ENCODE measurements at regions not wholly inside any gene's neighbourhood (a gene's known extent, or its start where the extent isn't known, plus 50 kb on each side); places are given as distances from the start of the nearest gene placed in this dataset.

- TF ChIP-seq REST (IDR thresholded peaks at IDR 0.05; ENCODE audit: insufficient read depth in 1 of 2, low read depth in 2 of 2, low read length in 2 of 2) (peak in 1 of 2 experiments; percentile 50; a peak in 1 of 4 replicates), SIN3A (IDR thresholded peaks at IDR 0.05; ENCODE audit: borderline replicate concordance, insufficient read depth, low read length) (no peak)
Observed at GRCh38 chr17:55642741-55643140, 79.9 kb downstream of the TMEM100 start.

GRCh38 chr17:55641676-55642081 lies 81.0 kb downstream of the TMEM100 start:
- TF ChIP-seq SIN3A (IDR thresholded peaks at IDR 0.05; ENCODE audit: borderline replicate concordance, insufficient read depth, low read length) (no peak), REST (IDR thresholded peaks at IDR 0.05; ENCODE audit: insufficient read depth in 1 of 2, low read depth in 2 of 2, low read length in 2 of 2) (no peak)

- TF ChIP-seq TAF1 (IDR thresholded peaks at IDR 0.05; ENCODE audit: borderline replicate concordance, insufficient read depth, low read length) (no peak), REST (IDR thresholded peaks at IDR 0.05; ENCODE audit: insufficient read depth in 1 of 2, low read depth in 2 of 2, low read length in 2 of 2) (no peak), FOXP2 (optimal IDR thresholded peaks at IDR 0.05; ENCODE audit: borderline replicate concordance, extremely low read depth, extremely low read length, insufficient read depth) (no peak), POLR2AphosphoS5 (IDR thresholded peaks at IDR 0.05; ENCODE audit: low read depth, low read length) (no peak), SIN3A (IDR thresholded peaks at IDR 0.05; ENCODE audit: borderline replicate concordance, insufficient read depth, low read length) (no peak)
Observed at GRCh38 chr17:55639096-55639495, 83.6 kb downstream of the TMEM100 start.

- TF ChIP-seq TAF1 (IDR thresholded peaks at IDR 0.05; ENCODE audit: borderline replicate concordance, insufficient read depth, low read length) (peak; percentile 61; the same call in 1 of the 2 replicates), SIN3A (IDR thresholded peaks at IDR 0.05; ENCODE audit: borderline replicate concordance, insufficient read depth, low read length) (peak; percentile 43; the same call in 1 of the 2 replicates), FOXP2 (optimal IDR thresholded peaks at IDR 0.05; ENCODE audit: borderline replicate concordance, extremely low read depth, extremely low read length, insufficient read depth) (peak; percentile 28), REST (IDR thresholded peaks at IDR 0.05; ENCODE audit: insufficient read depth in 1 of 2, low read depth in 2 of 2, low read length in 2 of 2) (peak in 1 of 2 experiments; percentile 75; a peak in 2 of 4 replicates), POLR2AphosphoS5 (IDR thresholded peaks at IDR 0.05; ENCODE audit: low read depth, low read length) (peak; percentile 65)
Observed at GRCh38 chr17:55635253-55635914, 87.3 kb downstream of the TMEM100 start.

GRCh38 chr17:55634702-55635101 lies 88.0 kb downstream of the TMEM100 start:
- TF ChIP-seq SIN3A (IDR thresholded peaks at IDR 0.05; ENCODE audit: borderline replicate concordance, insufficient read depth, low read length), result no peak
- no peak for TF ChIP-seq FOXP2 (optimal IDR thresholded peaks at IDR 0.05; ENCODE audit: borderline replicate concordance, extremely low read depth, extremely low read length, insufficient read depth)
- no peak for TF ChIP-seq POLR2AphosphoS5 (IDR thresholded peaks at IDR 0.05; ENCODE audit: low read depth, low read length)
- no peak for TF ChIP-seq TAF1 (IDR thresholded peaks at IDR 0.05; ENCODE audit: borderline replicate concordance, insufficient read depth, low read length)
- TF ChIP-seq REST (IDR thresholded peaks at IDR 0.05; ENCODE audit: insufficient read depth in 1 of 2, low read depth in 2 of 2, low read length in 2 of 2), result no peak
